Calu3 (cell line): ENCODE measurements at regions not wholly inside any gene's neighbourhood (a gene's known extent, or its start where the extent isn't known, plus 50 kb on each side); places are given as distances from the start of the nearest gene placed in this dataset.

Experiments used
- BruUV-seq: library from RNA; stranded (reverse); fragments of 400-500 nt; replicated peaks from 2 replicates; lab custom pipeline; 2021; lab: Mats Ljungman, UMichigan
- CTCF ChIA-PET: fragments of 300-600 bp; sonication (Branson Sonifier 250); formaldehyde crosslinking; loops from one replicate; lab custom pipeline; 2022; ENCODE audit warnings: antibody characterized with exemption; lab: Charles Lee
- DNase-seq: peaks from one replicate; pipeline ENCODE4 v3.0.0; 2022
- H3K27ac Mint-ChIP-seq: one replicate; pipeline ENCODE4 v1.8.0; 2022; ENCODE audit warnings: mixed read lengths; ENCODE audit not compliant: unreplicated experiment
- H3K27me3 Mint-ChIP-seq: one replicate; pipeline ENCODE4 v1.8.0; 2022; ENCODE audit warnings: mixed read lengths; ENCODE audit not compliant: unreplicated experiment
- H3K36me3 Mint-ChIP-seq: one replicate; pipeline ENCODE4 v1.8.0; 2022; ENCODE audit warnings: mild to moderate bottlenecking, moderate library complexity, mixed read lengths; ENCODE audit not compliant: insufficient read depth, unreplicated experiment
- H3K4me1 Mint-ChIP-seq: one replicate; pipeline ENCODE4 v1.8.0; 2022; ENCODE audit warnings: mild to moderate bottlenecking, low read depth, mixed read lengths; ENCODE audit not compliant: unreplicated experiment
- H3K4me3 Mint-ChIP-seq: one replicate; pipeline ENCODE4 v1.8.0; 2022; ENCODE audit warnings: mild to moderate bottlenecking, low read depth, moderate library complexity, mixed read lengths; ENCODE audit not compliant: unreplicated experiment
- H3K9me3 Mint-ChIP-seq: one replicate; pipeline ENCODE4 v1.8.0; 2022; ENCODE audit warnings: low read depth, mixed read lengths; ENCODE audit not compliant: unreplicated experiment
- CTCF ChIP-seq: fragments of 200-600 bp; IDR thresholded peaks from one replicate; pipeline ENCODE4 v1.8.0; 2022; ENCODE audit warnings: antibody characterized with exemption; ENCODE audit not compliant: unreplicated experiment
- intact Hi-C: fragments of 100-400 bp; cut with micrococcal nuclease; formaldehyde crosslinking; loops from one replicate; pipeline ENCODE4 v1.10.0; 2022; ENCODE audit not compliant: unreplicated experiment

- Mint-ChIP-seq H3K4me1 (no peaks in the 10 kb centered on the region), H3K9me3 (peaks cover 3% of the 10 kb centered on the region), H3K27ac (no peak overlapping the region), H3K4me3 (no peak overlapping the region), H3K36me3 (no peaks in the 10 kb centered on the region), H3K27me3 (no peaks in the 10 kb centered on the region)
- CTCF ChIA-PET: no interaction called here
- DNase-seq: no peak
- no peak for TF ChIP-seq CTCF
- no TSS peak for BruUV-seq
- intact Hi-C loops: no loop called here
Measured at GRCh38 chr2:51855683-51856082, 823.8 kb upstream of the NRXN1 start.

- Mint-ChIP-seq H3K27me3 (no peaks in the 10 kb centered on the region), H3K9me3 (peaks cover 4% of the 10 kb centered on the region), H3K4me3 (no peak overlapping the region), H3K27ac (no peak overlapping the region), H3K4me1 (no peaks in the 10 kb centered on the region), H3K36me3 (no peaks in the 10 kb centered on the region)
- no peak for DNase-seq
- intact Hi-C loops: no loop called here
- no TSS peak for BruUV-seq
- CTCF ChIA-PET: no interaction called here
- TF ChIP-seq CTCF: no peak
Measured at GRCh38 chr2:51846796-51847195, 814.9 kb upstream of the NRXN1 start.

GRCh38 chr2:51846018-51846417, 814.1 kb upstream of the NRXN1 start:
- Mint-ChIP-seq H3K36me3 (no peaks in the 10 kb centered on the region), H3K4me3 (no peak overlapping the region), H3K27ac (no peak overlapping the region), H3K4me1 (no peaks in the 10 kb centered on the region), H3K9me3 (peaks cover 6% of the 10 kb centered on the region), H3K27me3 (no peaks in the 10 kb centered on the region)
- intact Hi-C loops: no loop called here
- CTCF ChIA-PET: no interaction called here
- no TSS peak for BruUV-seq
- DNase-seq: no peak
- no peak for TF ChIP-seq CTCF

- CTCF ChIA-PET: no interaction called here
- no TSS peak for BruUV-seq
- intact Hi-C loops: no loop called here
- no peaks in the 10 kb centered on the region for H3K36me3 Mint-ChIP-seq
- no peak overlapping the region for H3K4me3 Mint-ChIP-seq
- H3K27ac Mint-ChIP-seq: no peak overlapping the region
- DNase-seq: no peak
- TF ChIP-seq CTCF: no peak
- no peaks in the 10 kb centered on the region for H3K4me1 Mint-ChIP-seq
- H3K27me3 Mint-ChIP-seq: no peaks in the 10 kb centered on the region
- peaks cover 11% of the 10 kb centered on the region for H3K9me3 Mint-ChIP-seq
Measured at GRCh38 chr2:51844596-51844995, 812.7 kb upstream of the NRXN1 start.
